Astrocyte (in vitro differentiated cells and primary cell): ENCODE measurements at regions not wholly inside any gene's neighbourhood (a gene's known extent, or its start where the extent isn't known, plus 50 kb on each side); places are given as distances from the start of the nearest gene placed in this dataset.

Source experiments
- DNase-seq: peaks from one replicate; pipeline ENCODE4 v3.0.0-alpha.2; 2010; ENCODE audit warnings: low read depth
- FAIRE-seq: peaks from 2 replicates; lab custom pipeline; 2011; peaks lifted over from hg19 to GRCh38; lab: Jason Lieb, UNC
- H2AFZ ChIP-seq: 2 replicates; pipeline ENCODE4 v1.6.0; 2012; ENCODE audit warnings: low read depth, low read length, inconsistent platforms
- H3K27ac ChIP-seq: 2 replicates; pipeline ENCODE4 v1.5.1; 2011; ENCODE audit warnings: low read depth, low read length, inconsistent platforms
- H3K27me3 ChIP-seq: 2 replicates; pipeline ENCODE4 v1.6.0; 2011; ENCODE audit warnings: low read length, inconsistent platforms; ENCODE audit not compliant: insufficient read depth
- H3K36me3 ChIP-seq: 2 replicates; pipeline ENCODE4 v1.5.1; 2011; ENCODE audit warnings: low read length, inconsistent platforms; ENCODE audit not compliant: insufficient read depth
- H3K4me1 ChIP-seq: 2 replicates; pipeline ENCODE4 v1.5.1; 2011; ENCODE audit warnings: low read length, inconsistent platforms; ENCODE audit not compliant: insufficient read depth
- H3K4me2 ChIP-seq: 2 replicates; pipeline ENCODE4 v1.6.0; 2012; ENCODE audit warnings: low read length, inconsistent platforms
- H3K4me3 ChIP-seq: 2 replicates; pipeline ENCODE4 v1.5.1; 2011; ENCODE audit warnings: low read depth, mild to moderate bottlenecking, low read length, inconsistent platforms; ENCODE audit not compliant: insufficient read depth
- H3K79me2 ChIP-seq: 2 replicates; pipeline ENCODE4 v1.6.0; 2012; ENCODE audit warnings: mild to moderate bottlenecking, low read length, inconsistent platforms; ENCODE audit not compliant: insufficient read depth
- H3K9ac ChIP-seq: 2 replicates; pipeline ENCODE4 v1.6.0; 2012; ENCODE audit warnings: mild to moderate bottlenecking, low read length, inconsistent platforms
- H3K9me3 ChIP-seq: 2 replicates; pipeline ENCODE4 v1.5.1; 2012; ENCODE audit warnings: low read depth, mild to moderate bottlenecking, low read length, inconsistent platforms; ENCODE audit not compliant: insufficient read depth
- H4K20me1 ChIP-seq: 2 replicates; pipeline ENCODE4 v1.6.0; 2012; ENCODE audit warnings: low read length, inconsistent platforms; ENCODE audit not compliant: insufficient read depth
- H3K27ac Mint-ChIP-seq: one replicate; pipeline ENCODE4 v1.8.0; 2021; ENCODE audit warnings: mild to moderate bottlenecking, mixed read lengths; ENCODE audit not compliant: unreplicated experiment
- H3K27me3 Mint-ChIP-seq: one replicate; pipeline ENCODE4 v1.8.0; 2021; ENCODE audit warnings: low read depth, mixed read lengths; ENCODE audit not compliant: unreplicated experiment
- H3K36me3 Mint-ChIP-seq: one replicate; pipeline ENCODE4 v1.8.0; 2021; ENCODE audit warnings: low read depth, mixed read lengths; ENCODE audit not compliant: unreplicated experiment
- H3K4me1 Mint-ChIP-seq: one replicate; pipeline ENCODE4 v1.8.0; 2021; ENCODE audit warnings: low read depth, mixed read lengths; ENCODE audit not compliant: unreplicated experiment
- H3K4me3 Mint-ChIP-seq: one replicate; pipeline ENCODE4 v1.8.0; 2021; ENCODE audit warnings: mild to moderate bottlenecking, moderate library complexity, mixed read lengths; ENCODE audit not compliant: unreplicated experiment
- H3K9me3 Mint-ChIP-seq: one replicate; pipeline ENCODE4 v1.8.0; 2021; ENCODE audit warnings: mild to moderate bottlenecking, mixed read lengths; ENCODE audit not compliant: unreplicated experiment
- CTCF ChIP-seq: IDR thresholded peaks from 2 replicates; pipeline ENCODE4 v1.5.1; 2011; ENCODE audit warnings: low read depth, mild to moderate bottlenecking, inconsistent platforms, low read length, moderate library complexity; ENCODE audit not compliant: insufficient read depth
- EZH2 ChIP-seq: IDR thresholded peaks from 2 replicates; pipeline ENCODE4 v1.6.1; 2012; ENCODE audit warnings: mild to moderate bottlenecking, low read length, inconsistent platforms; ENCODE audit not compliant: insufficient read depth

GRCh38 chr2:239724851-239725550, 300.1 kb downstream of the NDUFA10 start:
- Histone ChIP-seq H2AFZ (no peak overlapping the region), H3K27ac (no peak overlapping the region), H3K9me3 (peaks cover 8% of the 10 kb centered on the region), H3K27me3 (no peaks in the 10 kb centered on the region), H3K79me2 (no peaks in the 10 kb centered on the region), H3K9ac (no peak overlapping the region), H3K4me3 (no peak overlapping the region), H4K20me1 (no peaks in the 10 kb centered on the region), H3K4me1 (no peaks in the 10 kb centered on the region), H3K36me3 (no peaks in the 10 kb centered on the region), H3K4me2 (no peak overlapping the region)
- FAIRE-seq (no peak), DNase-seq (no peak)
- Mint-ChIP-seq H3K36me3 (no peaks in the 10 kb centered on the region), H3K9me3 (peaks cover 9% of the 10 kb centered on the region), H3K27ac (no peak overlapping the region), H3K27me3 (peaks cover 34% of the 10 kb centered on the region), H3K4me3 (no peak overlapping the region), H3K4me1 (no peaks in the 10 kb centered on the region)
- TF ChIP-seq EZH2, result no peak
- TF ChIP-seq CTCF, result no peak

- FAIRE-seq, result no peak
- no peaks in the 10 kb centered on the region for H3K4me1 ChIP-seq
- no peaks in the 10 kb centered on the region for H3K36me3 ChIP-seq
- H3K4me3 Mint-ChIP-seq, result no peak overlapping the region
- no peak overlapping the region for H3K27ac Mint-ChIP-seq
- H3K4me2 ChIP-seq, result no peak overlapping the region
- TF ChIP-seq CTCF, result no peak
- no peak for TF ChIP-seq EZH2
- no peaks in the 10 kb centered on the region for H3K36me3 Mint-ChIP-seq
- H4K20me1 ChIP-seq, result no peaks in the 10 kb centered on the region
- no peaks in the 10 kb centered on the region for H3K27me3 ChIP-seq
- no peaks in the 10 kb centered on the region for H3K79me2 ChIP-seq
- peaks cover 9% of the 10 kb centered on the region for H3K9me3 Mint-ChIP-seq
- DNase-seq, result no peak
- H3K27me3 Mint-ChIP-seq, result peaks cover 31% of the 10 kb centered on the region
- H3K4me1 Mint-ChIP-seq, result no peaks in the 10 kb centered on the region
- no peak overlapping the region for H3K27ac ChIP-seq
- no peak overlapping the region for H2AFZ ChIP-seq
- H3K4me3 ChIP-seq, result no peak overlapping the region
- no peak overlapping the region for H3K9ac ChIP-seq
- H3K9me3 ChIP-seq, result peaks cover 11% of the 10 kb centered on the region
These were observed 300.8 kb downstream of the NDUFA10 start for GRCh38 chr2:239724194-239724849.
